HepG2 (cell line): ENCODE measurements at regions not wholly inside any gene's neighbourhood (a gene's known extent, or its start where the extent isn't known, plus 50 kb on each side); places are given as distances from the start of the nearest gene placed in this dataset.
A peak's percentile ranks its signal among the peaks of the same experiment; 100 is the strongest.

Experiments used
- AGO2 ChIP-seq: fragments of 200-400 bp; formaldehyde crosslinking; optimal IDR thresholded peaks from 2 replicates; pipeline ENCODE3; 2017; ENCODE audit warnings: mild to moderate bottlenecking, low read depth, low read length, moderate library complexity
- CBFB ChIP-seq: sonication (generic); formaldehyde crosslinking; IDR thresholded peaks from 2 replicates; pipeline ENCODE4 v1.4.0; 2020; ENCODE audit warnings: missing genetic modification reagents
- IKZF4 ChIP-seq: sonication (generic); formaldehyde crosslinking; IDR thresholded peaks from 2 replicates; pipeline ENCODE4 v1.5.1; 2020; ENCODE audit warnings: borderline replicate concordance, mild to moderate bottlenecking, low read depth, missing genetic modification reagents; ENCODE audit errors: not compliant biosample characterization
- MEIS1 ChIP-seq: sonication (generic); formaldehyde crosslinking; IDR thresholded peaks from 2 replicates; pipeline ENCODE4 v1.9.0; 2021; ENCODE audit warnings: mild to moderate bottlenecking, missing genetic modification reagents, moderate library complexity, borderline replicate concordance
- MIER3 ChIP-seq: IDR thresholded peaks from 2 replicates; pipeline ENCODE4 v1.6.1; 2016; ENCODE audit warnings: missing compliant biosample characterization, borderline replicate concordance
- RCOR2 ChIP-seq: IDR thresholded peaks from 2 replicates; pipeline ENCODE4 v1.6.1; 2016; ENCODE audit warnings: missing biosample characterization, missing genetic modification reagents
- SPEN ChIP-seq: sonication (generic); formaldehyde crosslinking; IDR thresholded peaks from 2 replicates; pipeline ENCODE4 v1.5.1; 2020; ENCODE audit warnings: low read depth, mild to moderate bottlenecking, missing genetic modification reagents
- ZFP36L1 ChIP-seq: sonication (generic); formaldehyde crosslinking; IDR thresholded peaks from 2 replicates; pipeline ENCODE4 v1.8.0; 2022; ENCODE audit warnings: mild to moderate bottlenecking, missing genetic modification reagents, moderate library complexity
- ZNF556 ChIP-seq: sonication (generic); formaldehyde crosslinking; IDR thresholded peaks from 2 replicates; pipeline ENCODE4 v1.4.0; 2020; ENCODE audit warnings: mild to moderate bottlenecking, missing genetic modification reagents, borderline replicate concordance
- TF ChIP-seq, protein P1 (sequence below): fragments of 450-650 bp; IDR thresholded peaks from 2 replicates; pipeline ENCODE4 v1.6.1; 2016
- TF ChIP-seq, protein P2 (sequence below): sonication (generic); formaldehyde crosslinking; IDR thresholded peaks from 2 replicates; pipeline ENCODE4 v1.4.0; 2020; ENCODE audit warnings: mild to moderate bottlenecking, missing genetic modification reagents
- TF ChIP-seq, protein P3 (sequence below): sonication (generic); formaldehyde crosslinking; conservative IDR thresholded peaks from 2 replicates; pipeline ENCODE4 v1.4.0; 2020; ENCODE audit warnings: mild to moderate bottlenecking, missing genetic modification reagents, moderate library complexity
- TF ChIP-seq, protein P4 (sequence below), 2 experiments: fragments of 450-650 bp in 1 of 2; sonication (generic) in 1 of 2; formaldehyde crosslinking in 1 of 2; IDR thresholded peaks; 2 replicates each; pipeline versions ENCODE4 v1.6.1 to v1.8.0; 2016 to 2022; ENCODE audit warnings: antibody characterized with exemption in 1 of 2, mild to moderate bottlenecking in 1 of 2, missing genetic modification reagents in 1 of 2

DNA sequence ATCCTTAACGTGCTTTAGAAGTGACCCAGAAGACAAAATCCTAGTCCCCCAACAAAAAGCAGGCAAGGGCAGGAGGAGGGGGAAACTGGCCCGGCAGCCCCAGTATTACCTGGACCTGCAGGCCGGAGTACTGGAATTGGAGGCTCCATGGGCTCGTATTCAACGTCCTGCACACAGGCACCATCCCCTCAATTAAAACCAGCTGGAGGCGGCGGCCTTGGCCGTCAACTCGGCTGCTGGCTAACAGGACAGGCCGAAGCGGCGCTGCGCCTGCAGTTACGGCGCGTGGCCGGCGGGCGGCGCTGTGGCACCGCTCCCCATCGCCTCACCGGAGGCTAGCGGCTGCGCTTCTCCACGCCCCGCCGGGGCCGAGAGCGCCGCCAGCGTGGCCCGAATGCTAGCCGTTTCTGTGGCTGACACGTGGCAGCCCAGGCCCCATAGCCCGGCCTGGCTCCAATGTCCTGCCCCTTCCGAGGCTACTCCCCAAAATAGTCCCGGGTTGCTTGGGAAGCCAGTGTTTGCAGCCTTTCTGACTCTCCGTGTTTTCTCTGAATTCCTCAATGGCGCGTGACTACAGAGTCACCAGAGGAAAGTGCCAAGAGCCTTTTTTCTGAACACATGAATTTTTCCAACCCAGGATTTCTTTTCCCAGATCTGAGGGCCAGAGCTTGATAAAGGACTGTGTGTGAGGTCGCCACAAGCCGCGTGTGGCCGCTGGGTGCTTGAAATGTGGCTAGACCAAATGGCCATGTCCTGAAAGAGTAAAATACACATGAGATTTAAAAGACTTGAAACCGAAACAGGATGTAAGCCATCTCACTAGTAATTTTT is 82.5 kb downstream of the HHIPL2 start (continued):
- TF ChIP-seq, protein P1, sequence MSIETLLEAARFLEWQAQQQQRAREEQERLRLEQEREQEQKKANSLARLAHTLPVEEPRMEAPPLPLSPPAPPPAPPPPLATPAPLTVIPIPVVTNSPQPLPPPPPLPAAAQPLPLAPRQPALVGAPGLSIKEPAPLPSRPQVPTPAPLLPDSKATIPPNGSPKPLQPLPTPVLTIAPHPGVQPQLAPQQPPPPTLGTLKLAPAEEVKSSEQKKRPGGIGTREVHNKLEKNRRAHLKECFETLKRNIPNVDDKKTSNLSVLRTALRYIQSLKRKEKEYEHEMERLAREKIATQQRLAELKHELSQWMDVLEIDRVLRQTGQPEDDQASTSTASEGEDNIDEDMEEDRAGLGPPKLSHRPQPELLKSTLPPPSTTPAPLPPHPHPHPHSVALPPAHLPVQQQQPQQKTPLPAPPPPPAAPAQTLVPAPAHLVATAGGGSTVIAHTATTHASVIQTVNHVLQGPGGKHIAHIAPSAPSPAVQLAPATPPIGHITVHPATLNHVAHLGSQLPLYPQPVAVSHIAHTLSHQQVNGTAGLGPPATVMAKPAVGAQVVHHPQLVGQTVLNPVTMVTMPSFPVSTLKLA: peak; percentile 61
- TF ChIP-seq MEIS1 (CRISPR knock-in tag): peak; percentile 91
- peak; percentile 70 for TF ChIP-seq CBFB (CRISPR knock-in tag)
- TF ChIP-seq, protein P2, sequence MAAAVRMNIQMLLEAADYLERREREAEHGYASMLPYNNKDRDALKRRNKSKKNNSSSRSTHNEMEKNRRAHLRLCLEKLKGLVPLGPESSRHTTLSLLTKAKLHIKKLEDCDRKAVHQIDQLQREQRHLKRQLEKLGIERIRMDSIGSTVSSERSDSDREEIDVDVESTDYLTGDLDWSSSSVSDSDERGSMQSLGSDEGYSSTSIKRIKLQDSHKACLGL (CRISPR knock-in tag): peak; percentile 97
- TF ChIP-seq IKZF4 (CRISPR knock-in tag): peak; percentile 60
- peak; percentile 97; the same call in 1 of the 2 replicates for TF ChIP-seq ZNF556 (CRISPR knock-in tag)
- TF ChIP-seq, protein P3, sequence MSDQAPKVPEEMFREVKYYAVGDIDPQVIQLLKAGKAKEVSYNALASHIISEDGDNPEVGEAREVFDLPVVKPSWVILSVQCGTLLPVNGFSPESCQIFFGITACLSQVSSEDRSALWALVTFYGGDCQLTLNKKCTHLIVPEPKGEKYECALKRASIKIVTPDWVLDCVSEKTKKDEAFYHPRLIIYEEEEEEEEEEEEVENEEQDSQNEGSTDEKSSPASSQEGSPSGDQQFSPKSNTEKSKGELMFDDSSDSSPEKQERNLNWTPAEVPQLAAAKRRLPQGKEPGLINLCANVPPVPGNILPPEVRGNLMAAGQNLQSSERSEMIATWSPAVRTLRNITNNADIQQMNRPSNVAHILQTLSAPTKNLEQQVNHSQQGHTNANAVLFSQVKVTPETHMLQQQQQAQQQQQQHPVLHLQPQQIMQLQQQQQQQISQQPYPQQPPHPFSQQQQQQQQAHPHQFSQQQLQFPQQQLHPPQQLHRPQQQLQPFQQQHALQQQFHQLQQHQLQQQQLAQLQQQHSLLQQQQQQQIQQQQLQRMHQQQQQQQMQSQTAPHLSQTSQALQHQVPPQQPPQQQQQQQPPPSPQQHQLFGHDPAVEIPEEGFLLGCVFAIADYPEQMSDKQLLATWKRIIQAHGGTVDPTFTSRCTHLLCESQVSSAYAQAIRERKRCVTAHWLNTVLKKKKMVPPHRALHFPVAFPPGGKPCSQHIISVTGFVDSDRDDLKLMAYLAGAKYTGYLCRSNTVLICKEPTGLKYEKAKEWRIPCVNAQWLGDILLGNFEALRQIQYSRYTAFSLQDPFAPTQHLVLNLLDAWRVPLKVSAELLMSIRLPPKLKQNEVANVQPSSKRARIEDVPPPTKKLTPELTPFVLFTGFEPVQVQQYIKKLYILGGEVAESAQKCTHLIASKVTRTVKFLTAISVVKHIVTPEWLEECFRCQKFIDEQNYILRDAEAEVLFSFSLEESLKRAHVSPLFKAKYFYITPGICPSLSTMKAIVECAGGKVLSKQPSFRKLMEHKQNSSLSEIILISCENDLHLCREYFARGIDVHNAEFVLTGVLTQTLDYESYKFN (CRISPR knock-in tag): peak; percentile 63
- TF ChIP-seq, protein P4, sequence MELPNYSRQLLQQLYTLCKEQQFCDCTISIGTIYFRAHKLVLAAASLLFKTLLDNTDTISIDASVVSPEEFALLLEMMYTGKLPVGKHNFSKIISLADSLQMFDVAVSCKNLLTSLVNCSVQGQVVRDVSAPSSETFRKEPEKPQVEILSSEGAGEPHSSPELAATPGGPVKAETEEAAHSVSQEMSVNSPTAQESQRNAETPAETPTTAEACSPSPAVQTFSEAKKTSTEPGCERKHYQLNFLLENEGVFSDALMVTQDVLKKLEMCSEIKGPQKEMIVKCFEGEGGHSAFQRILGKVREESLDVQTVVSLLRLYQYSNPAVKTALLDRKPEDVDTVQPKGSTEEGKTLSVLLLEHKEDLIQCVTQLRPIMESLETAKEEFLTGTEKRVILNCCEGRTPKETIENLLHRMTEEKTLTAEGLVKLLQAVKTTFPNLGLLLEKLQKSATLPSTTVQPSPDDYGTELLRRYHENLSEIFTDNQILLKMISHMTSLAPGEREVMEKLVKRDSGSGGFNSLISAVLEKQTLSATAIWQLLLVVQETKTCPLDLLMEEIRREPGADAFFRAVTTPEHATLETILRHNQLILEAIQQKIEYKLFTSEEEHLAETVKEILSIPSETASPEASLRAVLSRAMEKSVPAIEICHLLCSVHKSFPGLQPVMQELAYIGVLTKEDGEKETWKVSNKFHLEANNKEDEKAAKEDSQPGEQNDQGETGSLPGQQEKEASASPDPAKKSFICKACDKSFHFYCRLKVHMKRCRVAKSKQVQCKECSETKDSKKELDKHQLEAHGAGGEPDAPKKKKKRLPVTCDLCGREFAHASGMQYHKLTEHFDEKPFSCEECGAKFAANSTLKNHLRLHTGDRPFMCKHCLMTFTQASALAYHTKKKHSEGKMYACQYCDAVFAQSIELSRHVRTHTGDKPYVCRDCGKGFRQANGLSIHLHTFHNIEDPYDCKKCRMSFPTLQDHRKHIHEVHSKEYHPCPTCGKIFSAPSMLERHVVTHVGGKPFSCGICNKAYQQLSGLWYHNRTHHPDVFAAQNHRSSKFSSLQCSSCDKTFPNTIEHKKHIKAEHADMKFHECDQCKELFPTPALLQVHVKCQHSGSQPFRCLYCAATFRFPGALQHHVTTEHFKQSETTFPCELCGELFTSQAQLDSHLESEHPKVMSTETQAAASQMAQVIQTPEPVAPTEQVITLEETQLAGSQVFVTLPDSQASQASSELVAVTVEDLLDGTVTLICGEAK (IDR thresholded peaks at IDR 0.05): no peak
- TF ChIP-seq, protein P4 (CRISPR knock-in tag; IDR thresholded peaks at IDR 0.05): peak; percentile 93
- TF ChIP-seq SPEN (CRISPR knock-in tag): peak; percentile 90
- no peak for TF ChIP-seq AGO2
- TF ChIP-seq ZFP36L1 (CRISPR knock-in tag): peak; percentile 92
- TF ChIP-seq MIER3: peak; percentile 75; the same call in 1 of the 2 replicates
- 0 out of 2 replicates have a peak, but pooled peaks have one; percentile 34 for TF ChIP-seq RCOR2 (CRISPR knock-in tag)
